ENCODE measurements at regions not wholly inside any gene's neighbourhood (a gene's known extent, or its start where the extent isn't known, plus 50 kb on each side); places are given as distances from the start of the nearest gene placed in this dataset.
"Not testable (repeated sequence)": the region's sequence is repeated elsewhere in the genome, so short reads cannot be mapped to it uniquely, and the experiment has no call there.

- H4K20me1 ChIP-seq (ENCODE audit: insufficient read depth); CTCF ChIA-PET; H3K79me2 ChIP-seq (ENCODE audit: low read depth); H3K4me2 ChIP-seq; H3K4me1 ChIP-seq (replicated peaks; ENCODE audit: insufficient read depth); H3K36me3 ChIP-seq (ENCODE audit: low read depth); H3F3A ChIP-seq (ENCODE audit: insufficient read depth, low read depth); H3K9me2 ChIP-seq (ENCODE audit: insufficient read depth); DNase-seq; intact Hi-C loops (cut with micrococcal nuclease; ENCODE audit: unreplicated experiment); H3K27me3 ChIP-seq (ENCODE audit: insufficient read depth, low read depth); BruUV-seq (replicated peaks); H3K27ac ChIP-seq; H2AFZ ChIP-seq; POLR2A ChIA-PET (ENCODE audit: unreplicated experiment); H3K9me3 ChIP-seq (ENCODE audit: insufficient read depth, low read depth); H3K4me3 ChIP-seq: not testable (repeated sequence)
Measured at GRCh38 chr21:8777260-8777659, 1744.1 kb upstream of the TPTE start.

GRCh38 chr21:8778323-8779085, 1742.9 kb upstream of the TPTE start:
- H3K36me3 ChIP-seq (ENCODE audit: low read depth); H3F3A ChIP-seq (ENCODE audit: insufficient read depth, low read depth); H3K27me3 ChIP-seq (ENCODE audit: insufficient read depth, low read depth); H3K4me1 ChIP-seq (replicated peaks; ENCODE audit: insufficient read depth); BruUV-seq (replicated peaks); H2AFZ ChIP-seq; H3K9me2 ChIP-seq (ENCODE audit: insufficient read depth); H4K20me1 ChIP-seq (ENCODE audit: insufficient read depth); H3K79me2 ChIP-seq (ENCODE audit: low read depth); DNase-seq; H3K4me3 ChIP-seq; H3K27ac ChIP-seq; POLR2A ChIA-PET (ENCODE audit: unreplicated experiment); intact Hi-C loops (cut with micrococcal nuclease; ENCODE audit: unreplicated experiment); H3K9me3 ChIP-seq (ENCODE audit: insufficient read depth, low read depth); H3K4me2 ChIP-seq; CTCF ChIA-PET: not testable (repeated sequence)

GRCh38 chr21:8812840-8813239, 1708.5 kb upstream of the TPTE start:
- H3K36me3 ChIP-seq (ENCODE audit: low read depth); H3K9me2 ChIP-seq (ENCODE audit: insufficient read depth); POLR2A ChIA-PET (ENCODE audit: unreplicated experiment); H3K27me3 ChIP-seq (ENCODE audit: insufficient read depth, low read depth); H3K27ac ChIP-seq; H3K9me3 ChIP-seq (ENCODE audit: insufficient read depth, low read depth); CTCF ChIA-PET; H4K20me1 ChIP-seq (ENCODE audit: insufficient read depth); H3K4me1 ChIP-seq (replicated peaks; ENCODE audit: insufficient read depth); H3K79me2 ChIP-seq (ENCODE audit: low read depth); H3K4me3 ChIP-seq; H3K4me2 ChIP-seq; H2AFZ ChIP-seq; DNase-seq; H3F3A ChIP-seq (ENCODE audit: insufficient read depth, low read depth); BruUV-seq (replicated peaks); intact Hi-C loops (cut with micrococcal nuclease; ENCODE audit: unreplicated experiment): not testable (repeated sequence)

GRCh38 chr21:8834264-8834663, 1687.1 kb upstream of the TPTE start:
- H3K27me3 ChIP-seq (ENCODE audit: insufficient read depth, low read depth); H3K27ac ChIP-seq; H3K4me3 ChIP-seq; CTCF ChIA-PET; H2AFZ ChIP-seq; H3K4me1 ChIP-seq (replicated peaks; ENCODE audit: insufficient read depth); H3K9me2 ChIP-seq (ENCODE audit: insufficient read depth); H3K9me3 ChIP-seq (ENCODE audit: insufficient read depth, low read depth); H3K79me2 ChIP-seq (ENCODE audit: low read depth); intact Hi-C loops (cut with micrococcal nuclease; ENCODE audit: unreplicated experiment); H4K20me1 ChIP-seq (ENCODE audit: insufficient read depth); DNase-seq; POLR2A ChIA-PET (ENCODE audit: unreplicated experiment); H3K4me2 ChIP-seq; H3K36me3 ChIP-seq (ENCODE audit: low read depth); BruUV-seq (replicated peaks); H3F3A ChIP-seq (ENCODE audit: insufficient read depth, low read depth): not testable (repeated sequence)
